ENCODE measurements at regions not wholly inside any gene's neighbourhood (a gene's known extent, or its start where the extent isn't known, plus 50 kb on each side); places are given as distances from the start of the nearest gene placed in this dataset.

- TF ChIP-seq, protein P1, sequence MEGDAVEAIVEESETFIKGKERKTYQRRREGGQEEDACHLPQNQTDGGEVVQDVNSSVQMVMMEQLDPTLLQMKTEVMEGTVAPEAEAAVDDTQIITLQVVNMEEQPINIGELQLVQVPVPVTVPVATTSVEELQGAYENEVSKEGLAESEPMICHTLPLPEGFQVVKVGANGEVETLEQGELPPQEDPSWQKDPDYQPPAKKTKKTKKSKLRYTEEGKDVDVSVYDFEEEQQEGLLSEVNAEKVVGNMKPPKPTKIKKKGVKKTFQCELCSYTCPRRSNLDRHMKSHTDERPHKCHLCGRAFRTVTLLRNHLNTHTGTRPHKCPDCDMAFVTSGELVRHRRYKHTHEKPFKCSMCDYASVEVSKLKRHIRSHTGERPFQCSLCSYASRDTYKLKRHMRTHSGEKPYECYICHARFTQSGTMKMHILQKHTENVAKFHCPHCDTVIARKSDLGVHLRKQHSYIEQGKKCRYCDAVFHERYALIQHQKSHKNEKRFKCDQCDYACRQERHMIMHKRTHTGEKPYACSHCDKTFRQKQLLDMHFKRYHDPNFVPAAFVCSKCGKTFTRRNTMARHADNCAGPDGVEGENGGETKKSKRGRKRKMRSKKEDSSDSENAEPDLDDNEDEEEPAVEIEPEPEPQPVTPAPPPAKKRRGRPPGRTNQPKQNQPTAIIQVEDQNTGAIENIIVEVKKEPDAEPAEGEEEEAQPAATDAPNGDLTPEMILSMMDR (conservative IDR thresholded peaks at IDR 0.05 in 1 of 2, IDR thresholded peaks at IDR 0.05 in 1 of 2; ENCODE audit: extremely low read depth in 1 of 2, insufficient read depth in 1 of 2, low read depth in 1 of 2, low read length in 2 of 2): no peak
- TF ChIP-seq EZH2 (IDR thresholded peaks at IDR 0.05; ENCODE audit: borderline replicate concordance, low read length): no peak
These were observed 335.7 kb upstream of the SHH start for GRCh38 chr7:156147756-156148504.

All from mammary epithelial cell (primary cell).